ENCODE measurements at regions not wholly inside any gene's neighbourhood (a gene's known extent, or its start where the extent isn't known, plus 50 kb on each side); places are given as distances from the start of the nearest gene placed in this dataset.

DNA sequence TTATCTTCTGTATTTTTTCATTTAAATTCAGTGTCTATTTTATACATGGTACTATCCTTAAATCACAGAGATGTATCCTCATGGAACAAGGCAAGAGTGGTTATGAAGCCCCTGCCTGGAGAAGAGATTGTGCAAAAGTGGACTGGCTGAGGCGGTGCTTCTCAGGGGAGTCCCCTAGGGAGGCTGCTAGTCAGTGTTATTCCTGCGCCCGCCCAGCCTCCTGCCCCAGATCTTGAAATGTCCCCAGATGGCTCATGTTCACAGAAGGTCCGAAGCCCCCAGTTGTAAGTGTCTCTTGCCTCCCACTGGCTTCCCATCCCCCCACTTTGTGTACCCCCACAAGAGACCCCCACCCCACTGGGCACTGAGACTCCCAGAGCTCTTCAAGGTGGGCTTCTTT, 366.9 kb downstream of the TNS3 start:
- no peaks in the 10 kb centered on the region for H3K36me3 ChIP-seq
- H3K9me3 ChIP-seq, result no peaks in the 10 kb centered on the region
- H3K4me1 ChIP-seq, result no peaks in the 10 kb centered on the region
- no peaks in the 10 kb centered on the region for H3K27me3 ChIP-seq
- DNase-seq, result no peak
- TF ChIP-seq, protein P1, sequence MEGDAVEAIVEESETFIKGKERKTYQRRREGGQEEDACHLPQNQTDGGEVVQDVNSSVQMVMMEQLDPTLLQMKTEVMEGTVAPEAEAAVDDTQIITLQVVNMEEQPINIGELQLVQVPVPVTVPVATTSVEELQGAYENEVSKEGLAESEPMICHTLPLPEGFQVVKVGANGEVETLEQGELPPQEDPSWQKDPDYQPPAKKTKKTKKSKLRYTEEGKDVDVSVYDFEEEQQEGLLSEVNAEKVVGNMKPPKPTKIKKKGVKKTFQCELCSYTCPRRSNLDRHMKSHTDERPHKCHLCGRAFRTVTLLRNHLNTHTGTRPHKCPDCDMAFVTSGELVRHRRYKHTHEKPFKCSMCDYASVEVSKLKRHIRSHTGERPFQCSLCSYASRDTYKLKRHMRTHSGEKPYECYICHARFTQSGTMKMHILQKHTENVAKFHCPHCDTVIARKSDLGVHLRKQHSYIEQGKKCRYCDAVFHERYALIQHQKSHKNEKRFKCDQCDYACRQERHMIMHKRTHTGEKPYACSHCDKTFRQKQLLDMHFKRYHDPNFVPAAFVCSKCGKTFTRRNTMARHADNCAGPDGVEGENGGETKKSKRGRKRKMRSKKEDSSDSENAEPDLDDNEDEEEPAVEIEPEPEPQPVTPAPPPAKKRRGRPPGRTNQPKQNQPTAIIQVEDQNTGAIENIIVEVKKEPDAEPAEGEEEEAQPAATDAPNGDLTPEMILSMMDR (IDR thresholded peaks at IDR 0.05; ENCODE audit: low read depth, low read length), result no peak
- no peak overlapping the region for H3K4me3 ChIP-seq (ENCODE audit: low read depth, low read length)

DNA sequence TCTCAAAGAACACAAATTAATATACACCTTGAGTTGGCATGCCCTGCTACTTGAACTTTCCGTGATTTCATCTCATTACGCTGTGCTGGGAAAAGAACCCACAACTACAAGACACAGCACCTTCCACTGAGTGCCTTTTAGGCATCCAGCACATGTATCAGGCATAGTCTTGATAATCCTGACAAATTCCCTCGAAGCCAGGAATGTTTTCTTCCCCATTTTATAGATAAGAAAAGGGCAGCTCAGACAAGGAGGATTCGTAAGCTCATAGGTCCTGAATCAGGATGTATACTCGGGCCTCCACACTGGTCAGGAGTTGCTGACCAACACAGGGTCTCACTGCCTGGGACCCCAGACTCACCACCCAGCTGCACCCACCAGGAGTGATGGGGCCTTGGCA, 368.6 kb downstream of the TNS3 start:
- H3K9me3 ChIP-seq, result no peaks in the 10 kb centered on the region
- TF ChIP-seq, protein P1 (IDR thresholded peaks at IDR 0.05; ENCODE audit: low read depth, low read length), result no peak
- no peaks in the 10 kb centered on the region for H3K36me3 ChIP-seq
- H3K4me1 ChIP-seq, result no peaks in the 10 kb centered on the region
- no peak for DNase-seq
- H3K27me3 ChIP-seq, result peaks cover 4% of the 10 kb centered on the region; the same call in 1 of the 2 replicates
- H3K4me3 ChIP-seq (ENCODE audit: low read depth, low read length), result no peak overlapping the region

DNA sequence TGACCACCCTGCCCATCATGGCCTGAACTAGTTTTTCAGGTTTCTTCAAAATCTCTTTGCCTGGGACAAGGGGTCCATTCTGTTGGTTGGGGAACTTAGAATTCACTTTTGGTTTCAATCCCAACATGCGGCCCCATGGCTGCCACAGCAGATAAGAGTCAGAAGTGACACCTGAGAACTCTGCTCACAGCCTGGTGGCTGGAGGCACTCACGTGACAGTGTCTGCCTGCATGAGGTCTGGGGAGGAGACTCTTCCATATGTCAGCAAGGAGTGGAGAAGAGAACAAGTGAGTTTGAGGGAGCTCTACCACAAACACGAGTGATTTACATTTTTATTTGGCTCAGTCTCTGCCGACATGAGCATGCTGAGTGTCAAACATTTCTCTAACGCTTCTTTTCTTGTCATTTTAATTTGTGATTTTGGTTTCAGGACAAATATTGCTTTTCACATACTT, 370.4 kb downstream of the TNS3 start:
- H3K4me1 ChIP-seq, result no peaks in the 10 kb centered on the region
- H3K36me3 ChIP-seq, result no peaks in the 10 kb centered on the region
- TF ChIP-seq, protein P1 (IDR thresholded peaks at IDR 0.05; ENCODE audit: low read depth, low read length), result no peak
- H3K4me3 ChIP-seq (ENCODE audit: low read depth, low read length), result no peak overlapping the region
- DNase-seq, result no peak
- no peaks in the 10 kb centered on the region for H3K9me3 ChIP-seq
- H3K27me3 ChIP-seq, result peaks cover 4% of the 10 kb centered on the region; the same call in 1 of the 2 replicates

DNA sequence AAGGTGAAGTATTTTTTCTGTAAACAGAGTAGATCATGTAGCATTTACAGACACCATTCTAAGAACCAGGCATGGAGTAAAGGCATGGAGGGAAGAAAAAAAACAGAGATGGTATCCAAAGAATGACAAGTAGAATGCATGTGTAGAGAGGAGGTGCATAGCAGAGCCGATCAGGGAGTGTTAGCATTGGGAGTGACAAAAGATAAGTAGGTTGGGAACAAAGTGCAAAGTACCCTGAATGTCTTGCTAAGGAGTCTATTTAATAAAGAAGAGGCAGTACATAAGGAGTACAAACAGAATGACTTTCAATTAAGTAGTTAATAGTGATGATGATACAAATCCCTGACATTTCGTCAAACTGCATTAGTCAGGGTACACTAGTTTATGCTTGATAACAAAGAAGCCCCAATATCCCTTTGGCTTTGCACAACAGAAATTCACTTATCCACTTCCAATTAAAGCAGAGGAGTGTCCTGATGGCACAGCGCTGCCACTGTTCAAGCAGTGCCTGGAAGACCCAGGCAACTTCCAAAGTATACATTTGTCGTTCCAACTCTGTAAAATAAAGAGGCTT, 371.5 kb downstream of the TNS3 start:
- Histone ChIP-seq H3K9me3 (no peaks in the 10 kb centered on the region), H3K36me3 (no peaks in the 10 kb centered on the region), H3K27me3 (peaks cover 4% of the 10 kb centered on the region; the same call in 1 of the 2 replicates), H3K4me1 (no peaks in the 10 kb centered on the region), H3K4me3 (ENCODE audit: low read depth, low read length) (no peak overlapping the region)
- TF ChIP-seq, protein P1 (IDR thresholded peaks at IDR 0.05; ENCODE audit: low read depth, low read length), result no peak
- no peak for DNase-seq

DNA sequence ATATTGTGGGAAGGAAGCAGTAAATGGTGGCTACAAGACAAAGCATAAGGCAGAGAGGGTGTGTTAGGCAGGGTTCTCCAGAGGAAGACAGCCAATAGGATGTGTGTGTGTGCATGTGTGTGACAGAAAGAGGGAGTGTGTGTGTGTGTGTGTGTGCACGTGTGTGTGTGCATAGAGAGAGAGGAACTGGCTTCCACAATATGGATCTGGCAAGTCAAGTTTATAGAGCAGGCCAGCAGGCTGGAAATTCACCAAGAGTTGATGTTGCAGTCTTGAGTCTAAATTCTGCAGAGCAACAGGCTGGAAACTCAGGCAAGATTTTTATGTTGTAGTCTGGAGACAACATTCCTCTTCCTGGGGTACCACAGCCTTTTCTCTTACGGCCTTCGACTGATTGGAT, 374.0 kb downstream of the TNS3 start:
- Histone ChIP-seq H3K4me1 (no peaks in the 10 kb centered on the region), H3K27me3 (peaks cover 4% of the 10 kb centered on the region; the same call in 1 of the 2 replicates), H3K4me3 (ENCODE audit: low read depth, low read length) (no peak overlapping the region), H3K36me3 (no peaks in the 10 kb centered on the region), H3K9me3 (no peaks in the 10 kb centered on the region)
- TF ChIP-seq, protein P1 (IDR thresholded peaks at IDR 0.05; ENCODE audit: low read depth, low read length), result no peak
- DNase-seq, result no peak

DNA sequence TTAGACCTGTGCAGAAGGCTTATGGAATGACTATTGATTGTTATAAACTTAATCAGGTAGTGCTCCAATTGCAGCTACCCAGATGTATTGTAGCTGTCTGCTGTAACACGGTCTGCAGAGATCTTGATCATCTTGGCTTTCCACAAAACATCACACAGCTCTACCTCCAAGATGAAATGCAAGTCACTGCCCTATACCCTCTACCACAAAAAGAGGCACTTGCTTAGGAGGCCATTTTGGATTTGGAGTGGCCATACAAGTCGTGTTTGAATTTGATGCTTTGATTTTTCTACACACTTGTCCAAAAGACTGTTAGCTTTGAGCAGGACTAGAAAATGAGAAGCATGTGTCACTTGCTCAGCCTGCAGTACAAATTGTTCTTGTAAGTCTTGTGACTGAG, 377.2 kb downstream of the TNS3 start:
- Histone ChIP-seq H3K4me3 (ENCODE audit: low read depth, low read length) (no peak overlapping the region), H3K27me3 (peaks cover 4% of the 10 kb centered on the region; the same call in 1 of the 2 replicates), H3K36me3 (no peaks in the 10 kb centered on the region), H3K4me1 (no peaks in the 10 kb centered on the region), H3K9me3 (no peaks in the 10 kb centered on the region)
- TF ChIP-seq, protein P1 (IDR thresholded peaks at IDR 0.05; ENCODE audit: low read depth, low read length), result no peak
- DNase-seq, result no peak

Data from BE2C (cell line).